NT2/D1 (cell line): ENCODE measurements at regions not wholly inside any gene's neighbourhood (a gene's known extent, or its start where the extent isn't known, plus 50 kb on each side); places are given as distances from the start of the nearest gene placed in this dataset.

Source experiments
- SUZ12 ChIP-seq: IDR thresholded peaks from 2 replicates; pipeline ENCODE4 v1.6.1; 2011; ENCODE audit not compliant: insufficient read length, insufficient read depth; ENCODE audit errors: extremely low read depth
- ZNF274 ChIP-seq: IDR thresholded peaks from 2 replicates; pipeline ENCODE4 v1.6.1; 2011; ENCODE audit warnings: mild to moderate bottlenecking, low read depth, low read length

GRCh38 chrX:20412871-20413486 lies 146.3 kb upstream of the RPS6KA3 start:
- TF ChIP-seq ZNF274 (no peak), SUZ12 (no peak)
